NCI-H345 treated with DMSO at 0.1 percent for 48 hours (cell line): ENCODE measurements at regions not wholly inside any gene's neighbourhood (a gene's known extent, or its start where the extent isn't known, plus 50 kb on each side); places are given as distances from the start of the nearest gene placed in this dataset.
A peak's percentile ranks its signal among the peaks of the same experiment; 100 is the strongest.

Experiments used
- DNase-seq: peaks from one replicate; lab custom pipeline; 2025; ENCODE audit not compliant: unreplicated experiment; lab: John Stamatoyannopoulos, UW

- no peak for DNase-seq
Measured at GRCh38 chr3:45277636-45278035, 51.5 kb upstream of the TMEM158 start.

GRCh38 chr3:45280232-45280631 lies 54.1 kb upstream of the TMEM158 start:
- no peak for DNase-seq

- no peak for DNase-seq
Measured at GRCh38 chr3:45280971-45281370, 54.9 kb upstream of the TMEM158 start.

- DNase-seq: no peak
Measured at GRCh38 chr3:45283471-45283870, 57.4 kb upstream of the TMEM158 start.

- no peak for DNase-seq
Measured at GRCh38 chr3:45297331-45297730, 71.2 kb upstream of the TMEM158 start.

- no peak for DNase-seq
Measured at GRCh38 chr3:45302470-45302869, 76.4 kb upstream of the TMEM158 start.

GRCh38 chr3:45306406-45307008 lies 80.4 kb upstream of the TMEM158 start:
- no peak for DNase-seq

GRCh38 chr3:45309876-45310275 lies 78.5 kb upstream of the LARS2 start:
- DNase-seq: no peak

- no peak for DNase-seq
Measured at GRCh38 chr3:45311327-45311726, 77.0 kb upstream of the LARS2 start.

- no peak for DNase-seq
Measured at GRCh38 chr3:45311953-45312801, 76.2 kb upstream of the LARS2 start.

- peak; percentile 23 for DNase-seq
Measured at GRCh38 chr3:45312836-45313493, 75.4 kb upstream of the LARS2 start.

GRCh38 chr3:45313743-45314403 lies 74.5 kb upstream of the LARS2 start:
- DNase-seq: peak; percentile 46

GRCh38 chr3:45317710-45318109 lies 70.7 kb upstream of the LARS2 start:
- no peak for DNase-seq

- no peak for DNase-seq
Measured at GRCh38 chr3:45318689-45319088, 69.7 kb upstream of the LARS2 start.

- DNase-seq: no peak
Measured at GRCh38 chr3:45319231-45319995, 69.0 kb upstream of the LARS2 start.

- DNase-seq: no peak
Measured at GRCh38 chr3:45319996-45320305, 68.4 kb upstream of the LARS2 start.

GRCh38 chr3:45320986-45321385 lies 67.4 kb upstream of the LARS2 start:
- no peak for DNase-seq

- peak; percentile 56 for DNase-seq
Measured at GRCh38 chr3:45321607-45322391, 66.6 kb upstream of the LARS2 start.

- DNase-seq: no peak
Measured at GRCh38 chr3:45322616-45323015, 65.8 kb upstream of the LARS2 start.

GRCh38 chr3:45325676-45326075 lies 62.7 kb upstream of the LARS2 start:
- no peak for DNase-seq
